ENCODE measurements at regions not wholly inside any gene's neighbourhood (a gene's known extent, or its start where the extent isn't known, plus 50 kb on each side); places are given as distances from the start of the nearest gene placed in this dataset.

- no peak overlapping the region for H3K27ac ChIP-seq
- H3K27me3 ChIP-seq: no peaks in the 10 kb centered on the region
- TF ChIP-seq POLR2AphosphoS5 (IDR thresholded peaks at IDR 0.05): no peak
- no peak for TF ChIP-seq POLR2A (IDR thresholded peaks at IDR 0.05)
- TF ChIP-seq, protein P1, sequence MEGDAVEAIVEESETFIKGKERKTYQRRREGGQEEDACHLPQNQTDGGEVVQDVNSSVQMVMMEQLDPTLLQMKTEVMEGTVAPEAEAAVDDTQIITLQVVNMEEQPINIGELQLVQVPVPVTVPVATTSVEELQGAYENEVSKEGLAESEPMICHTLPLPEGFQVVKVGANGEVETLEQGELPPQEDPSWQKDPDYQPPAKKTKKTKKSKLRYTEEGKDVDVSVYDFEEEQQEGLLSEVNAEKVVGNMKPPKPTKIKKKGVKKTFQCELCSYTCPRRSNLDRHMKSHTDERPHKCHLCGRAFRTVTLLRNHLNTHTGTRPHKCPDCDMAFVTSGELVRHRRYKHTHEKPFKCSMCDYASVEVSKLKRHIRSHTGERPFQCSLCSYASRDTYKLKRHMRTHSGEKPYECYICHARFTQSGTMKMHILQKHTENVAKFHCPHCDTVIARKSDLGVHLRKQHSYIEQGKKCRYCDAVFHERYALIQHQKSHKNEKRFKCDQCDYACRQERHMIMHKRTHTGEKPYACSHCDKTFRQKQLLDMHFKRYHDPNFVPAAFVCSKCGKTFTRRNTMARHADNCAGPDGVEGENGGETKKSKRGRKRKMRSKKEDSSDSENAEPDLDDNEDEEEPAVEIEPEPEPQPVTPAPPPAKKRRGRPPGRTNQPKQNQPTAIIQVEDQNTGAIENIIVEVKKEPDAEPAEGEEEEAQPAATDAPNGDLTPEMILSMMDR (IDR thresholded peaks at IDR 0.05): no peak
- H3K9me3 ChIP-seq: no peaks in the 10 kb centered on the region
- H3K4me1 ChIP-seq: no peaks in the 10 kb centered on the region
- no peak for DNase-seq (ENCODE audit: low spot score in 2 of 2)
- no peak overlapping the region for H3K4me3 ChIP-seq
- no peaks in the 10 kb centered on the region for H3K36me3 ChIP-seq
- intact Hi-C loops (cut with DNase I; ENCODE audit: low total_unique reads): no loop called here
Measured at GRCh38 chr13:39250440-39250839, 212.2 kb downstream of the NHLRC3 start.

- no peaks in the 10 kb centered on the region for H3K36me3 ChIP-seq
- no peaks in the 10 kb centered on the region for H3K4me1 ChIP-seq
- H3K9me3 ChIP-seq: no peaks in the 10 kb centered on the region
- H3K27ac ChIP-seq: no peak overlapping the region
- H3K4me3 ChIP-seq: no peak overlapping the region
- no peak for DNase-seq (ENCODE audit: low spot score in 2 of 2)
- intact Hi-C loops (cut with DNase I; ENCODE audit: low total_unique reads): no loop called here
- H3K27me3 ChIP-seq: no peaks in the 10 kb centered on the region
- no peak for TF ChIP-seq POLR2AphosphoS5 (IDR thresholded peaks at IDR 0.05)
- TF ChIP-seq, protein P1 (IDR thresholded peaks at IDR 0.05): no peak
- no peak for TF ChIP-seq POLR2A (IDR thresholded peaks at IDR 0.05)
Measured at GRCh38 chr13:39251340-39251739, 213.1 kb downstream of the NHLRC3 start.

- H3K4me1 ChIP-seq: no peaks in the 10 kb centered on the region
- intact Hi-C loops (cut with DNase I; ENCODE audit: low total_unique reads): no loop called here
Measured at GRCh38 chr13:39253774-39254173, 215.5 kb downstream of the NHLRC3 start.

DNA sequence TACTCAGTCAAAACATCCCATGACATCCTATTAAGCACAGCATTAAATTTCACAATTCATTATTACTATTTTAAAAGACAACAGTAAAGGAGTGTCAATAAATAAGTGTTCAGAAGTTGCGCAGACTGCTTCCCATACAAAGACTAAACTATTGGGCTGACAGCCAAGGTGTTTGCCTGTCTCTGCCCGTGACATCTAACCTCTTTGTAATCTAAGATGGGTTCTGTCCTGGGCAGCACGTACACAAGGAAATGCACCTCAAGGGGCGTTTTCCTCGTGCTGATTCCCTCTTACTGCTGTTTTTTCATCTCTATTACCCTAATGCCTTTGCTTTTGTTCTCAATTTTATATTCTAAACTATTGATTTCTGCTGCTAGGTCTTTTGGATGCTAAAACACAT lies 216.3 kb downstream of the NHLRC3 start:
- no peak overlapping the region for H3K27ac ChIP-seq
- no peaks in the 10 kb centered on the region for H3K27me3 ChIP-seq
- no peaks in the 10 kb centered on the region for H3K9me3 ChIP-seq
- no peaks in the 10 kb centered on the region for H3K4me1 ChIP-seq
- H3K36me3 ChIP-seq: no peaks in the 10 kb centered on the region
- TF ChIP-seq, protein P1 (IDR thresholded peaks at IDR 0.05): no peak
- TF ChIP-seq POLR2AphosphoS5 (IDR thresholded peaks at IDR 0.05) (no peak), POLR2A (IDR thresholded peaks at IDR 0.05) (no peak)
- intact Hi-C loops (cut with DNase I; ENCODE audit: low total_unique reads): no loop called here
- no peak for DNase-seq (ENCODE audit: low spot score in 2 of 2)
- H3K4me3 ChIP-seq: no peak overlapping the region

More at GRCh38 chr13:39253774-39254173, 215.5 kb downstream of the NHLRC3 start:
- no peaks in the 10 kb centered on the region for H3K36me3 ChIP-seq
- no peak for TF ChIP-seq POLR2A (IDR thresholded peaks at IDR 0.05)
- TF ChIP-seq POLR2AphosphoS5 (IDR thresholded peaks at IDR 0.05): no peak
- TF ChIP-seq, protein P1 (IDR thresholded peaks at IDR 0.05): no peak
- H3K4me3 ChIP-seq: no peak overlapping the region
- no peaks in the 10 kb centered on the region for H3K9me3 ChIP-seq
- DNase-seq (ENCODE audit: low spot score in 2 of 2): no peak
- no peaks in the 10 kb centered on the region for H3K27me3 ChIP-seq
- H3K27ac ChIP-seq: no peak overlapping the region

DNA sequence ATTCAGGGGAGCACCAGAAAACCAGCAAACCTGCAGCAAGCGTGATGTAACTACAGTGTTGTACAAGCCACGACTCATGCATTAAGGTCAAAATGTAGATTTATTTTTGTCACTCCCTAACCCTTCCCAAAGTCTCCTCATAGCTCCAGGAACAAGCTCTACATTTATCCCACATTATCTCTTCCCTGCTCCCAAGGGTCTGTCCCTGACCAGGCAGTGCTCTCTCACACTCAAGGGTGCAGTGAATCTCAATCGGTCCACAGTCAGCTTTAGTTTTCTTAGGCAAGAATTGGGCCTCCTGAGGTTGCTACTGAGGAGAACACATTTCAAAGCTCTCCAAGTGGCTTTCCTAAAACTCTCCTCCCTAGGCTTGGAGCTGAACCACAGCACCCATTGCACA lies 219.4 kb downstream of the NHLRC3 start:
- Histone ChIP-seq H3K9me3 (no peaks in the 10 kb centered on the region), H3K36me3 (no peaks in the 10 kb centered on the region), H3K4me1 (no peaks in the 10 kb centered on the region), H3K27ac (no peak overlapping the region), H3K27me3 (no peaks in the 10 kb centered on the region), H3K4me3 (no peak overlapping the region)
- TF ChIP-seq POLR2A (IDR thresholded peaks at IDR 0.05): no peak
- no peak for TF ChIP-seq POLR2AphosphoS5 (IDR thresholded peaks at IDR 0.05)
- TF ChIP-seq, protein P1 (IDR thresholded peaks at IDR 0.05): no peak
- intact Hi-C loops (cut with DNase I; ENCODE audit: low total_unique reads): no loop called here
- DNase-seq (ENCODE audit: low spot score in 2 of 2): no peak

Measured in breast epithelium (tissue), 4 donors.